ENCODE measurements at regions not wholly inside any gene's neighbourhood (a gene's known extent, or its start where the extent isn't known, plus 50 kb on each side); places are given as distances from the start of the nearest gene placed in this dataset.

DNA sequence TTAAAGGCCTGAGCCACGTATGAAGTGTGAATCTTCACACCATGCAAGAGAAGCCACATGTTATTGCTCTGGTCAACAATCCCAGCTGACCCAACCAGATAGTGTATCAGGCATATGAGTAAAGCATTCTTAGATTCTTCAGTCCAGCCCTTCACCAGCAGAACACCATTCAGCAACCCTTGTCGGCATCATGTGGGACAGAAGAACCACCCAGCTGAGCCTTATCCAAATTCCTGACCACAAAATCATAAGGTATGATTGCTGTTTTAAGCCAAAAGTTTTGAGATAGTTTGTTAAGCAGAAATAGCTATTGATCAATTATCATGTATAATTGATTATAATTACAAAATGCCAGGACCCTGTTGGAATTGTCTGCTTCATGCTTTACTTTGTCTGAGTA, 664.9 kb downstream of the VRK1 start:
- no peak for DNase-seq

DNA sequence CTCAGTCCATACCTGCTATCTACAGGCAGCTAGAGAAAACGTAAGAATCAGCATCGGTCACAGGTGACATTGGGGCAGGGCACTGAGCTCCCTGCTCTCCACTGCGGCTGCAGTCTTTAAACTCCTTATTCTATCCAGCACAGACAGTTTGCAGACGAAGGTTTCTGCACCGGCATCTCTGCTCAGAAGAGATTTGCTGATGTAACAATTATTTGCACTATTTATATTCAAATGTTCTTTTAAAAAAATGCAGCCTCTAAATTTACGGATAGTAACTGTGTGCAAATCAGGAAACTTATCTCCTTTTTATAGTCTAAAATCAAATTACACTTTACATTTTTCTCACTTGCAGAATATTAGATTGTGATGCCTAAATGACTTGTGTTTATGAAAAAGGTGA, 671.0 kb downstream of the VRK1 start:
- DNase-seq: no peak

GRCh38 chr14:97477353-97477752, 680.2 kb downstream of the VRK1 start:
- DNase-seq: no peak

GRCh38 chr14:97485201-97485600, 688.0 kb downstream of the VRK1 start:
- no peak for DNase-seq

GRCh38 chr14:97486601-97487120, 689.5 kb downstream of the VRK1 start:
- DNase-seq: no peak

DNA sequence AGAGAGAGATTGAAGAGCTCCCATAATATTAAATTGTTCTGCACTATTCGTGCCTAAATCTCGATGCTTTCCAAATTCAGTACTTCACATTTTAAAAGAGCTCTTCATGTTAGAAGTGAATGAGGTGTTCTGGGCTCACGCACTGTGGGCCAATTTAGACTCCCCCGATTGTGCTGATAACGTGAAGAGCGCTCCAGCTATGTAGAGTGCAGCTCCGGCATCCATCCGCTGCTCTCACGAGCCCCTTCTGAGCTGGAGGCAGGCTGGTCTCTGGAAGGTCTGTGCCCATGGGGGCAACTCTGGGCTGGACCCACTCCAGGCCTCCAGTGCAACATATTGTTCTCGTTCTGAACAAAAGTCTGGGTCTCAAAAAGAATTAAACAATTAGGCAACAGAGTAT, 692.6 kb downstream of the VRK1 start:
- no peak for DNase-seq

GRCh38 chr14:97490521-97491070, 693.4 kb downstream of the VRK1 start:
- no peak for DNase-seq

DNA sequence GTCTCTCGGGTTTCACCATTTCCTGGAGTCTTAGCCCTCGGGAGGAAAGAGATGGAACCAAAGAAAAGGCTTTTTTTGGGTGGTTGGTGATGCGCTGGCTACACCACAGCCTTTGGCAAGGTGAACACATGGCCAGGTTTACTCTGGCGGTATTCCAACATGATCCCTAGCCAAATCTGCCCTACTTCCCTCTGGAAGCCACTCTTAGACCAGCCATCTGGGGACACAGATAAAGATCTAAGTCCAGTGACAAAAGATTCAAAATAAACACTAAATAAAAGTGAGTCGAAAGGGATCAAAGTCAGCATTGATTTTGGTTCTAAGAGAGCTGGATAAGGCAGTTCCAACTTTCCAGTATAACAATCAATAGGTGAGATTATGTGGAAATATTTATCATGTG, 694.5 kb downstream of the VRK1 start:
- no peak for DNase-seq

- no peak for DNase-seq
Observed at GRCh38 chr14:97499790-97500481, 702.8 kb downstream of the VRK1 start.

DNA sequence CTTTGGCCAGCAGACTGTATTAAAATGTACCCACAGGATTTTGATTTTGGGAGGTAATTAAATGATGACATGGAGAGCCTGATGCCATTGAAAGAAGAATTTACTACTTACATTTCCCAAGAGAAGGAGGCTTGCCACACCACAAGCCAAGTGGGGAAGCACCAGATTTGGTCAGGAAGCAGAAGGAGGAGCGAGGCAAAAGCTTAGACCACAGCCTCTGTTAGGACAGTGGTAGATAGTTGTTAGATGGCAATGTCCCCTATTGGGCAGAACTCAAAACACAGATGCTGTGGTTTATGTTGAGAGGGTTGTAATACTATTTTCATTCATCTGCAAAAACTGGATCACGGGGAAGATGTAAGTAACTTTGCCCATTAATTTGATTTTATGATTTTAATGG, 709.4 kb downstream of the VRK1 start:
- no peak for DNase-seq

DNA sequence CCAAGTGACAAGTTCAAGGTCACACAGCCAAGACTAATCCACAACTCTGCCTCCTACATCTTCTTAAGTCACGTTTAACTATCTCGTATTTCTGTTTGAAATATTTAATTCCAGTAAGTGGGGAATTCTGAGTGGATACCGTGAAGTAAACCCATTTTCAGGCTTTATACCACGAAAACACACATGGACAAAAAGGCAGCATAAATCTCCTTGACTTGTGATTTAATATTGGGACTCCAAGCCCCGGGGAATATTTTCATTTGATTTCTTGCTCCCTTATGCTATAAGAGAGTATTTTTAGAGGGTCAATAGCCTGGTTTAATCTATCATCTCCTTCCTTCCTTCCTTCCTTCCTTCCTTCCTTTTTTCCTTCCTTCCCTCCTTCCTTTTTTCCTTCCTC, 716.7 kb downstream of the VRK1 start:
- no peak for DNase-seq

GRCh38 chr14:97517566-97518234, 720.5 kb downstream of the VRK1 start:
- DNase-seq: no peak

- DNase-seq: no peak
Observed at GRCh38 chr14:97523936-97524335, 726.8 kb downstream of the VRK1 start.

DNA sequence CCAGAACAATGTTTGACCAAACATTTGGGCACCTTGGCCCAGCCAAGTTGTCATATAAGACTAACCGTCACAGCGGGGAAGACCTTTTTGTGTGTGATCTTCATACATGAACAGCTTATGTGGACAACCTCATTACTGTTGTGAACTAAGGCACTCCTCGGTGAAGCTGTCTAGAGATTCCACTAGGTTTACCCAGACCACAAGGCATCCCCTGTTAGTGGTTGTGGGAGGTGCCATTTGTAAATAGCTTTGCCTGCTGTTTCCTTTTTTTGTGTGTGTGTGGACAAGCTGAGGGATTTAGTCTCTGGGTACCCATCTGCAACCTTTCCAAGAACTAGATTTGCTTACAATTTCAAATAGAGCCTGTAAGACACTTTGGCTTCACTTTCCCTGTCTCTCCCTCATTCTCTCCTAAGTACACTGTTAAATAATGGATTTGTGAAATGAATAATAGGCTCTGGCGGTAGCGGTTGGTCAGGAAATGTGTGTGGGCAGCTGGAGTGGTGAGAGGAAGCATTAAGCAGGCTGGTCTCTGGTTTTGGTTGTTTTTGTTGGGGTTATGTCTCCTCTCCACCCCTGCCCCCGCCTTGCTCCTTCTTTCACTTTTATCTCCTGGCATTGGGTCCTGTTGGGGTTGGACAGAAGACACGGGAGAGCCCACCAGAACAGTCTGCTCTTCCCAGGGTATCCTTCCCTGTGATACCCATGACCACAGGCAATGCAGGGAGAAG, 727.6 kb downstream of the VRK1 start:
- DNase-seq: no peak

DNA sequence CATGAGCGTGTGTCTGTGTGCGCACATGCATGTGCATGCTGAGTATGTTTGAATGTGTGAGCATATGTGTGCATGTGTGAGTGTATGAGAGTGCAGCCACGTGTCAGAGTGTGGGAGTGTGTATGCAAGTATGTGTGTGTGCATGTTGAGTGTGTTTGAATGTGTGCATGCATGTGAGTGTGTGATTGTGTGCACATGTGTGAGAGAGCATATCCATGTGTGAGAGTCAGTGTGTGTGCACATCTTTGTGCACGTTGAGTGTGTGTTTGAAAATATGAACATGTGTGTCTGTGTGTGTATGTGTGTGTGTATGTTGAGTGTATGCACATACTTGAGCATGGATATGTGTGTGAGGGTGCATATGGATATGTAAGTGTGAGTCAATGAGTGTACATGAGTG, 730.8 kb downstream of the VRK1 start:
- DNase-seq: no peak

DNA sequence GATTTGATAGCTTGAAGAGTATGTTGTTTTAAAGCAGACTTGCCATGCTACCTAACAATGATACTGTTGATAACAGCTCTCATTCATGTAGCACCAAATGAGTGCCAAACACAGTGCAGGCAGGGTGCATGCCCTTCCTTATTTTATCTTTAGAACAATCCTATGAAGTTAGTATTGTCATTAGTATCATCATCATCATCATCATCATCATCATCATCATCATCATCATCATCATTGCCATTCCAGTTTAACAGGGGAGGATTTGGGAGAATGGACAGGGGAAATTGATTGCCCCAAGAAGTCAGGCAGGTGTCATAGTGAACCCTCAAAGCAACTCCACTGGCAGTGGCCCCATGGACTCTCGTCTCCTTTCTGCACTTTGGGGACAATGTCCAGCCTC, 734.9 kb downstream of the VRK1 start:
- DNase-seq: no peak

- DNase-seq: no peak
Observed at GRCh38 chr14:97536421-97536820, 739.2 kb downstream of the VRK1 start.

DNA sequence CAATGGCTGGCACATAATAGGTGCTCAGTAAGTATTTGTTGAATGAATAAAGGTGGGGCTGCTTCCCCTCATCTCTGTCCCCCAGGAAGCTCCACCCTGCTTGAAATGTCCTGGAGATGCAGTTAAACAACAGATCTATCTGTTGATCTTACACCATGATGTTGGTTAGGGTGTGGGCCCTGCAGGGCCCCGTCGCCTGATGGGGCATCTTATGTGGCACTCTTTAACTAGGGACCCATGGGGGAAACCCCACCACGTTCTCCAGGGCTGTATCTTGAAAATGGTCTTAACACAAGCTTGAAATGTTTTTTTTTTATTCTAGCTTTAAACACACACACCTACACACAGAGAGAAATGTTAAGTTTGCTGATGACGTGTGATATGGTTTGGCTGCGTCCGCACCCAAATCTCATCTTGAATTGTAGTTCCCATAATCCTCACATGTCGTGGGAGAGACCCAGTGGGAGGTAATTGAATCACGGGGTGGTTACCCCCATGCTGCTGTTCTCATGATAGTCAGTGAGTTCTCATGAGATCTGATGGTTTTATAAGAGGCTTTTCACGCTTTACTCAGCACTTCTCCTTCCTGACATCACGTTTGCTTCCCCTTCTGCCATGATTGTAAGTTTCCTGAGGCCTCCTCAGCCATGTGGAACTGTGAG, 741.7 kb downstream of the VRK1 start:
- DNase-seq: no peak

- DNase-seq: no peak
Observed at GRCh38 chr14:97539411-97539795, 742.2 kb downstream of the VRK1 start.

- no peak for DNase-seq
Observed at GRCh38 chr14:97539884-97540283, 742.7 kb downstream of the VRK1 start.

DNA sequence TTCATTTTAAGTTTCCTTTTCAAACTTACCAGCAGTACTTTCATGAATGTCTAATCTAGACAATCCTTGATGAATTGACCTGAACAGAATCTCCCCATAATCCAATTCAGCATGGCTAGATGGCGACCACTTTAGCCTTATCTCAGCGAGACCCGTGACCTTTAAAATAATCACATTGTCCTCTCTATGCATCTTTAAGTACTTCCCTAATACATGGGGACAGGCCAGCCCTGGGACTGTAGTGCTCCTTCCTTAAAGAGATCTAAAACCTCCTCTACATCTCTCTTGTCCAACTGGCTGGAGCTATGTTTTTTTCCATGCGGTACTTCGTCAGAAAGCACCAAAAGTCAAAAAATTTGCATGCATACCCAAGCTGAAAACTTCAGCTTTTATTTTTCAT, 746.0 kb downstream of the VRK1 start:
- no peak for DNase-seq

DNA sequence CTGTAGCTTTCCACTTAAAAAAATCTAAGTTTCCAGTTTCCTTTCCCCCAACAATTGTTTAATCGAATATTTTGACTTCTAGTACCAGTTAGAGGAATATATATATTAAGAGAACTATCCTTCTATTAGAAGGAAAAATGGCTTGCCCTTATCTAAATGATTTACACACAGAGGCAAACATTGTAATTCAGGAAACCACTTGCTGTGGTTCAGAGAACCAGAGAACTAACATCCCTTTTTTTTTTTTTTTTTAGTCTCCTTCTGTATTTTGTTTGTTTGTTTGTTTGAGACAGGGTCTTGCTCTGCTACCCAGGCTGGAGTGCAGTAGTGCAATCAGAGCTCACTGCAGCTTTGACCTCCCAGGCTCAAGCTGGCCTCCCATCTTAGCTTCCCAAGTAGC, 746.6 kb downstream of the VRK1 start:
- DNase-seq: no peak

- no peak for DNase-seq
Observed at GRCh38 chr14:97544571-97544970, 747.4 kb downstream of the VRK1 start.
